A204.1 (cell line): ENCODE measurements at regions not wholly inside any gene's neighbourhood (a gene's known extent, or its start where the extent isn't known, plus 50 kb on each side); places are given as distances from the start of the nearest gene placed in this dataset.

ENCODE experiments used
- FAIRE-seq: peaks from 2 replicates; lab custom pipeline; 2012; peaks lifted over from hg19 to GRCh38; lab: Jason Lieb, UNC

- FAIRE-seq, result no peak
These were observed 372.4 kb downstream of the TGFB2 start for GRCh38 chr1:218717575-218717974.

GRCh38 chr1:218718206-218718605 lies 373.1 kb downstream of the TGFB2 start:
- FAIRE-seq, result no peak

GRCh38 chr1:218718977-218719376 lies 373.8 kb downstream of the TGFB2 start:
- FAIRE-seq, result no peak

GRCh38 chr1:218728898-218729565 lies 383.9 kb downstream of the TGFB2 start:
- no peak for FAIRE-seq

- no peak for FAIRE-seq
These were observed 390.4 kb downstream of the TGFB2 start for GRCh38 chr1:218735436-218736032.

GRCh38 chr1:218739426-218739825 lies 394.3 kb downstream of the TGFB2 start:
- no peak for FAIRE-seq

GRCh38 chr1:218741852-218742251 lies 396.7 kb downstream of the TGFB2 start:
- FAIRE-seq, result no peak

GRCh38 chr1:218742467-218743262 lies 397.5 kb downstream of the TGFB2 start:
- FAIRE-seq, result no peak

GRCh38 chr1:218743861-218744505 lies 398.8 kb downstream of the TGFB2 start:
- FAIRE-seq, result no peak

- no peak for FAIRE-seq
These were observed 402.9 kb downstream of the TGFB2 start for GRCh38 chr1:218748071-218748470.

- FAIRE-seq, result no peak
These were observed 405.3 kb downstream of the TGFB2 start for GRCh38 chr1:218750216-218750970.

GRCh38 chr1:218751208-218751948 lies 406.2 kb downstream of the TGFB2 start:
- no peak for FAIRE-seq

- FAIRE-seq, result no peak
These were observed 407.0 kb downstream of the TGFB2 start for GRCh38 chr1:218752126-218752525.

- FAIRE-seq, result no peak
These were observed 409.3 kb downstream of the TGFB2 start for GRCh38 chr1:218754477-218754876.

GRCh38 chr1:218755128-218755527 lies 410.0 kb downstream of the TGFB2 start:
- FAIRE-seq, result no peak

GRCh38 chr1:218759795-218760194 lies 413.9 kb upstream of the LYPLAL1 start:
- no peak for FAIRE-seq

- FAIRE-seq, result no peak
These were observed 412.8 kb upstream of the LYPLAL1 start for GRCh38 chr1:218760601-218761570.

- FAIRE-seq, result no peak
These were observed 410.1 kb upstream of the LYPLAL1 start for GRCh38 chr1:218763538-218763937.

- no peak for FAIRE-seq
These were observed 407.9 kb upstream of the LYPLAL1 start for GRCh38 chr1:218765753-218766152.

- FAIRE-seq, result no peak
These were observed 401.7 kb upstream of the LYPLAL1 start for GRCh38 chr1:218771931-218772330.
